ENCODE measurements at regions not wholly inside any gene's neighbourhood (a gene's known extent, or its start where the extent isn't known, plus 50 kb on each side); places are given as distances from the start of the nearest gene placed in this dataset.

- ATAC-seq = no peak
- 93 to 98% methylated on average over 1 of the region's 1 CpG for WGBS, 2 donors
- no peak for DNase-seq
Measured at GRCh38 chr2:48253301-48253700, 61.2 kb upstream of the FOXN2 start.

GRCh38 chr2:48254839-48255238 lies 59.6 kb upstream of the FOXN2 start:
- H3K4me1 ChIP-seq = peaks cover 4 to 36% (median 8%) of the 10 kb centered on the region in 9 donors
- H3K4me3 ChIP-seq = no peak overlapping the region
- TF ChIP-seq CTCF (IDR thresholded peaks at IDR 0.05) = no peak
- no peak for ATAC-seq
- WGBS, 2 donors = 65 to 72% methylated on average over 1 of the region's 1 CpG
- DNase-seq = no peak
- no peaks in the 10 kb centered on the region for H3K27me3 ChIP-seq
- no peaks in the 10 kb centered on the region for H3K36me3 ChIP-seq
- no peaks in the 10 kb centered on the region for H3K9me3 ChIP-seq
- H3K27ac ChIP-seq = no peak overlapping the region
- intact Hi-C loops (cut with DNase I) = loop anchor here in 2 of 10 donors (5.0 to 10.0 kb wide), 2 partner anchors 52 to 350 kb away; partner anchors contain the start of gene FBXO11 (in 1 of the 2)

More at GRCh38 chr2:48253301-48253700, 61.2 kb upstream of the FOXN2 start:
- Histone ChIP-seq H3K9me3 (no peaks in the 10 kb centered on the region), H3K4me1 (peaks cover 8 to 46% (median 23%) of the 10 kb centered on the region in 9 donors), H3K27ac (peak overlapping the region in 1 of 10 donors; percentile 43), H3K27me3 (no peaks in the 10 kb centered on the region), H3K4me3 (no peak overlapping the region), H3K36me3 (no peaks in the 10 kb centered on the region)
- intact Hi-C loops (cut with DNase I) = loop anchor here in 2 of 10 donors (5.0 to 10.0 kb wide), 2 partner anchors 54 to 348 kb away; partner anchors contain the start of gene FBXO11 (in 1 of the 2)
- TF ChIP-seq CTCF (IDR thresholded peaks at IDR 0.05) = no peak

- 96% methylated on average over 2 of the region's 2 CpGs for WGBS, 2 donors
- intact Hi-C loops (cut with DNase I) = loop anchor here in 1 of 10 donors (10.0 kb wide), 1 partner anchor 353 kb away; the partner anchor contains the start of gene FBXO11
- no peak overlapping the region for H3K4me3 ChIP-seq
- TF ChIP-seq CTCF (IDR thresholded peaks at IDR 0.05) = no peak
- peaks cover 0 to 12% (median 0%) of the 10 kb centered on the region in 9 donors for H3K4me1 ChIP-seq
- H3K36me3 ChIP-seq = no peaks in the 10 kb centered on the region
- ATAC-seq = no peak
- DNase-seq = no peak
- H3K27me3 ChIP-seq = no peaks in the 10 kb centered on the region
- H3K27ac ChIP-seq = no peak overlapping the region
- H3K9me3 ChIP-seq = no peaks in the 10 kb centered on the region
Measured at GRCh38 chr2:48257456-48257855, 57.0 kb upstream of the FOXN2 start.

GRCh38 chr2:48258481-48259149 lies 55.9 kb upstream of the FOXN2 start:
- Histone ChIP-seq H3K36me3 (no peaks in the 10 kb centered on the region), H3K9me3 (no peaks in the 10 kb centered on the region), H3K4me1 (peaks cover 0 to 9% (median 0%) of the 10 kb centered on the region in 9 donors), H3K27ac (no peak overlapping the region), H3K4me3 (no peak overlapping the region), H3K27me3 (no peaks in the 10 kb centered on the region)
- ATAC-seq = no peak
- WGBS, 2 donors = 85 to 89% methylated on average over 4 of the region's 4 CpGs
- DNase-seq = no peak
- intact Hi-C loops (cut with DNase I) = loop anchor here in 1 of 10 donors (10.0 kb wide), 1 partner anchor 354 kb away; the partner anchor contains the start of gene FBXO11
- TF ChIP-seq CTCF (IDR thresholded peaks at IDR 0.05) = no peak

All from heart right ventricle (tissue), 16 donors.